Right lobe of liver (tissue), 6 donors: ENCODE measurements at regions not wholly inside any gene's neighbourhood (a gene's known extent, or its start where the extent isn't known, plus 50 kb on each side); places are given as distances from the start of the nearest gene placed in this dataset.

Experiments
- ATAC-seq, 4 donors: fragments of 200-7000 bp; cut with Tn5 transposase; one replicate each; pipeline ENCODE4 v1.9.1; 2020; ENCODE audit warnings: mild to moderate bottlenecking in 4 of 4, moderate library complexity in 4 of 4
- DNase-seq, 3 donors: peaks; one replicate each; pipeline ENCODE4 v3.0.0-alpha.2; 2020
- H3K27ac ChIP-seq, 3 donors: fragments of 200-600 bp; one replicate each; pipeline ENCODE4 v1.8.0; 2022
- H3K27me3 ChIP-seq, 2 donors: fragments of 200-600 bp; one replicate each; pipeline ENCODE4 v1.8.0; 2022
- H3K36me3 ChIP-seq, 4 donors: fragments of 200-600 bp; sonication (generic) in 1 of 4; one replicate each; pipeline versions ENCODE4 v1.5.1 to v1.8.0; 2017 to 2022; ENCODE audit warnings: control low read depth in 1 of 4
- H3K4me1 ChIP-seq, 4 donors: fragments of 200-600 bp; sonication (generic) in 1 of 4; one replicate each; pipeline versions ENCODE4 v1.5.1 to v1.8.0; 2017 to 2022; ENCODE audit warnings: control low read depth in 1 of 4
- H3K4me3 ChIP-seq, 3 donors: fragments of 200-600 bp; one replicate each; pipeline ENCODE4 v1.8.0; 2022
- H3K9me3 ChIP-seq, 4 donors: fragments of 200-600 bp; sonication (generic) in 1 of 4; one replicate each; pipeline versions ENCODE4 v1.5.1 to v1.8.0; 2017 to 2022; ENCODE audit warnings: control low read depth in 1 of 4
- CTCF ChIP-seq, 4 donors: fragments of 200-600 bp in 3 of 4; fragments of 450-650 bp in 1 of 4; IDR thresholded peaks; one replicate each; pipeline versions ENCODE4 v1.5.1 to v1.8.0; 2016 to 2022; ENCODE audit warnings: antibody characterized with exemption in 4 of 4, mild to moderate bottlenecking in 2 of 4
- POLR2A ChIP-seq: fragments of 450-650 bp; IDR thresholded peaks from one replicate; pipeline ENCODE4 v1.6.1; 2017; ENCODE audit warnings: antibody characterized with exemption, mild to moderate bottlenecking
- WGBS: methylation state at CpG from one replicate; pipeline ENCODE4 v1.1.6; 2018; ENCODE audit warnings: low coverage, low lambda C conversion rate; ENCODE audit not compliant: insufficient coverage; ENCODE audit errors: missing lambda C conversion rate; 5-methylcytosine and 5-hydroxymethylcytosine counted together
- intact Hi-C, 2 donors: fragments of 100-400 bp; cut with DNase I; formaldehyde crosslinking; loops; one replicate each; pipeline versions ENCODE4 v1.11.2 to v1.14.1; 2022
- donor health status: DM: no; HTN: yes; CAD: no.
- donor health status: DM: no; HTN: no; CAD: no.
- donor health status: DM: no; HTN: no; CAD: no.
- donor health status: DM: no; HTN: yes; CAD: no.
- donor health status: DM: no; HTN: yes; CAD: no.

- H3K4me1 ChIP-seq, result no peaks in the 10 kb centered on the region
- TF ChIP-seq POLR2A, result no peak
- TF ChIP-seq CTCF (IDR thresholded peaks at IDR 0.05), result no peak
- no peaks in the 10 kb centered on the region for H3K27me3 ChIP-seq
- no peak for ATAC-seq
- H3K9me3 ChIP-seq, result no peaks in the 10 kb centered on the region
- no peak overlapping the region for H3K27ac ChIP-seq
- WGBS, result 68% methylated on average over 8 of the region's 8 CpGs
- intact Hi-C loops, result no loop called here
- DNase-seq, result peak in 2 of 3 donors; percentile 3 to 9
- no peaks in the 10 kb centered on the region for H3K36me3 ChIP-seq
- no peak overlapping the region for H3K4me3 ChIP-seq
Measured at GRCh38 chr1:36559061-36559460, 76.3 kb upstream of the CSF3R start.

GRCh38 chr1:36557041-36558000 is 74.6 kb upstream of the CSF3R start:
- intact Hi-C loops, result no loop called here
- Histone ChIP-seq H3K36me3 (no peaks in the 10 kb centered on the region), H3K4me1 (no peaks in the 10 kb centered on the region), H3K9me3 (no peaks in the 10 kb centered on the region), H3K4me3 (no peak overlapping the region), H3K27me3 (no peaks in the 10 kb centered on the region), H3K27ac (no peak overlapping the region)
- TF ChIP-seq POLR2A (no peak), CTCF (IDR thresholded peaks at IDR 0.05) (no peak)
- ATAC-seq (no peak), DNase-seq (peak in 1 of 3 donors; percentile 25)
- 59% methylated on average over 8 of the region's 14 CpGs for WGBS

GRCh38 chr1:36555041-36555440 is 72.3 kb upstream of the CSF3R start:
- ATAC-seq, result no peak
- intact Hi-C loops, result no loop called here
- TF ChIP-seq POLR2A, result no peak
- no peak for TF ChIP-seq CTCF (IDR thresholded peaks at IDR 0.05)
- Histone ChIP-seq H3K27ac (no peak overlapping the region), H3K36me3 (no peaks in the 10 kb centered on the region), H3K4me1 (no peaks in the 10 kb centered on the region), H3K27me3 (no peaks in the 10 kb centered on the region), H3K9me3 (no peaks in the 10 kb centered on the region), H3K4me3 (no peak overlapping the region)
- peak in 1 of 3 donors; percentile 23 for DNase-seq
- WGBS, result 59% methylated on average over 2 of the region's 5 CpGs

- ATAC-seq (no peak), DNase-seq (peak in 1 of 3 donors; percentile 35)
- Histone ChIP-seq H3K36me3 (no peaks in the 10 kb centered on the region), H3K4me3 (no peak overlapping the region), H3K4me1 (no peaks in the 10 kb centered on the region), H3K27me3 (no peaks in the 10 kb centered on the region), H3K27ac (no peak overlapping the region), H3K9me3 (no peaks in the 10 kb centered on the region)
- intact Hi-C loops, result no loop called here
- no peak for TF ChIP-seq POLR2A
- 48% methylated on average over 3 of the region's 4 CpGs for WGBS
Measured at GRCh38 chr1:36554323-36554628, 71.6 kb upstream of the CSF3R start.

- H3K4me1 ChIP-seq, result no peaks in the 10 kb centered on the region
- DNase-seq (peak; percentile 65 to 69 (median 69)), ATAC-seq (peak; percentile 82 to 85 (median 82))
- H3K9me3 ChIP-seq, result no peaks in the 10 kb centered on the region
- WGBS, result 13% methylated on average over 17 of the region's 20 CpGs
- peak; percentile 48 to 69 (median 60) for TF ChIP-seq CTCF (IDR thresholded peaks at IDR 0.05)
- no peak for TF ChIP-seq POLR2A
- no peak overlapping the region for H3K4me3 ChIP-seq
- no peak overlapping the region for H3K27ac ChIP-seq
- no peaks in the 10 kb centered on the region for H3K27me3 ChIP-seq
- intact Hi-C loops, result no loop called here
- H3K36me3 ChIP-seq, result no peaks in the 10 kb centered on the region
Measured at GRCh38 chr1:36553591-36554322, 71.0 kb upstream of the CSF3R start.
